SIG-M5 treated with dmso at 0.1 percent for 504 hours (cell line): ENCODE measurements at regions not wholly inside any gene's neighbourhood (a gene's known extent, or its start where the extent isn't known, plus 50 kb on each side); places are given as distances from the start of the nearest gene placed in this dataset.
"Not testable (repeated sequence)": the region's sequence is repeated elsewhere in the genome, so short reads cannot be mapped to it uniquely, and the experiment has no call there.

Source experiments
- DNase-seq: peaks from one replicate; lab custom pipeline; 2025; ENCODE audit not compliant: unreplicated experiment; lab: John Stamatoyannopoulos, UW

- DNase-seq = not testable (repeated sequence)
Observed at GRCh38 chr5:165411532-165411931, 1906.1 kb downstream of the MAT2B start.

- DNase-seq = no peak
Observed at GRCh38 chr5:165420493-165420892, 1915.1 kb downstream of the MAT2B start.

- no peak for DNase-seq
Observed at GRCh38 chr5:165423697-165424299, 1918.4 kb downstream of the MAT2B start.

- no peak for DNase-seq
Observed at GRCh38 chr5:165425594-165425993, 1920.2 kb downstream of the MAT2B start.

- no peak for DNase-seq
Observed at GRCh38 chr5:165448753-165449152, 1943.3 kb downstream of the MAT2B start.

DNA sequence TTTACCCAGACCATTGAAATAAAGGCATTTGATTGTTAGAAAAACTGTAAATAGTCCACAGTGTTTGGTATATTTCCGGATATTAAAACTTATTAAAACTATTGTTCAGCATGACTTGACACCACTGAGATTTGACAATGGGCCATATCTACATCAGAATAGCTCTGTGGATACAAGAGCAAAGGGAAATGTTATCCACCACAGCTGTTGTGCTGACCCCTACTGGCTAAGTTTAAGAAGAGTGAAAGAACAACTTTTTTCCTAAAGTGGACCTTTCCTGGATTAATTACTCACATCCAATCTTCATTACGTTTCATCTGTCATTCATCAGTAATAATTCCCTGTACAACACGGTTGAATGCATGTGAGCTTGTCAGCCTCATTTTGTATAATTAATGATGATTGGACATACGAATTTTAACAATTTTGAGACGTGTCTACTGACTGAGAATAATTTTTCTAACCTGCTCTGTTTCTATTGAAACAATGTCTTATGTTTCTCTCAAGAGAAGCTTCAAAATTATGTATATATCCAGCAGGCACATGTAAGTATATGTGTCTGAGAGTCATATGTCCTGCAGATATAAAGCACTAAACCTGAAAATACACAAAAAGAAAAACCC lies 1952.6 kb downstream of the MAT2B start:
- peak; percentile 71 for DNase-seq

DNA sequence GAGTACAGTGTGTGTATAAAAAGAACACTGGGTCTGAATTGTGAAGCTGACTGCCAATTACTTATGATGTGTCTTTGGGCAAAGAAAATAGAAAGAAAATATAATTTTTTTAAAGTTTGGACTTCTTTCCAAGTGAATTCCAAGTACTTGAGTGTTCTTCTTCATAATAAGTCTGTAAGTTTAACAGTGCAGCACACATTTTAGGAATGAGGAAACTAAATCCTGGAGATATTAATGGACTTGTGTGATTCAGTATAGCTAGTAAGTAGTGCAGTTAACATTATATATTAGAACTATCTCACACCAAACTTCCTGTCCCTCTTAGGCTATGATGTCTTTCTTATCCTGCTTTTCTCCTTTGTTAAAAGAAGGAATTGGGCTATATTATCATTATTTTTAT lies 1953.8 kb downstream of the MAT2B start:
- DNase-seq = no peak

DNA sequence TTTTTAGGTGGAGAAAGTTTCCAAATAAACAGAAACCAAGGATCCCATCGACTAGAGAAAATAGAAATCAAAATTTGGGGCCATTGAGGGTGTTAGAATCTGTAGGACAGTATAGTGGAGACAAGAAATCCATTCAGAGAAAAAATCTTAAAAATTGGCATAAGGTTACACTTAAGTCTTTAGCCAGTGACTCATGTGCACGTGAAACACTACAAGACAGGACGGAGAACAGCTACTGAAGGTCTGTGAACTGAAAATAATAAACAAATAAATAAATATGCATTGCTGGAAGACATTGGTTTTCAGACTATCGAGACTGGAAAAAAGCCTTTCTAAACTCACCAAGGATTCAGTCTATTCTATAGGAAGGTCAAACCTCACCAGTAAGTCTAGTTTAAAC lies 1955.5 kb downstream of the MAT2B start:
- DNase-seq = no peak

DNA sequence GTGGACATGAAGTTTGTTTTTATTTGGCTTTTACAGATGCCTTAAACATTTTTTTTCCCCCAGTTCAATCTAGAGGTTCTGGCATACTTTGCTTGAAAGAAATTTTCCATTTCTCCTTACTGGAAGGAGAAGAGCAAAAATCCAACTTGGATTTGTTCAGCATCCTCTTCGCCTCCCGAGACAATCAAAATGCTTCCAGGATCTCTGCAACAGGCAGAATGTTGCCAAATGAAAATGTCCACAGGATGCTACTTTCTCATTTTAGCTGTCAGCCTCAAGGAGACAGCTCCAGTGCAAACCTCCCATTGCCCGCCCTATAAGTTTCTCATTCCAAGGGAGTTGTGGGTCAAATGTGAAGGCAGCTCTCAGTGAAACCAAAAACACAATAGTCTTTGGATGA lies 1972.1 kb downstream of the MAT2B start:
- no peak for DNase-seq

- peak; percentile 19 for DNase-seq
Observed at GRCh38 chr5:165495829-165496380, 1990.5 kb downstream of the MAT2B start.

- peak; percentile 44 for DNase-seq
Observed at GRCh38 chr5:165497707-165498106, 1992.3 kb downstream of the MAT2B start.

DNA sequence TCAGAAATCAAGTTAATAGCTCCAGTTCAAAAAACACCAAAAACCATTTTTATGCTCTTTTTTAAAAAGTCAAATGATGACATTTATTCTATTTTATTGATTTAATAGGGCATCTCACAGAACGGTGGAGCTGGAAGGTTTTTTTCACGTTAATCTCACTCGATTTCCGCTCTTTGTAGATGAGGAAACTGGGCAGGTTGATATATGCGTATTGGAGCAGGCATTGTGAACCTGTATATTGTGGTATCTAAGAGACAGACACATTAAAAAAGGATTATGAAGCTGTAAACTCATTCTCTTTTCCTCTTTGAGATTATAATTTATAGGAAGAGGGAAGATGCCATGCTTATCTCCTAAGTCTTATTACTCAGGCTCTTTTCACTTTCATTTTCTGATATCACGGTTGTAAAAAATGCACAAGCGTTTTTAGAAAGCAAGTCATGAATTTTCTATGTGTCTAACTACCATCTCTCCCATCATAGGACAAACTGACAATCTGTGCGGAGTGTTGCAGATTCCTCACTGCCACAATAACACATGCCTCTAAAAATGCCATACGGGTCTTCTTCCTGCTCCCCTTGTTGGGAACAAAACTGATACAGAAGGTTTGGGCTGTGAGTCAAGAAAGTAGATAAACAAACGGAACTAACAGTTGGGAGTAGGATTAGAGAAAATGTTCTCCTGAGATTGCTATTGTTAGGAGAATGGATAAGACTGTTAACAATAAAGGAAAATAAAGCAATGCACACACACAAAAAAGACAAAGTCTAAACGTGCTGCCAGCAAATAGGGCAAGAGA lies 1997.7 kb downstream of the MAT2B start:
- DNase-seq = no peak

DNA sequence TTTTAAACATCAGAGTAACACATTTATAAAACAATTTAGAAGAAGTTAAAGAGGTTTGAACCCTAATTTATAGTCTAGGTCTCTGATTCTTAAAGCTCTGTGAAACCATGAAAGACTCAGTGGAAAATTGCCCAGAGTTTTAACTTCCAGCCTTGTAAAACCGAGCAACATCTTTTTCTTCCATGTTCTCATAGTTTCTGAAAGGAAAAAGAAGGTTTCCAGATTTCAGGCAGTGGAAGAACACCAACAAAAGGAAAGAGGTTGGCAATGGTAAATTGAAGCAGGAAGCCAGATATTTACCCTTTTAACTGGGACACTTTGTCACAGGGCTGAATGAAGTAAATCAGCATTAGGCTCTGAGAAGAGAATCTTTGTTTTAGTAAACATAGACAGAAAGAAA lies 1999.3 kb downstream of the MAT2B start:
- no peak for DNase-seq

GRCh38 chr5:165508286-165508685 lies 2002.9 kb downstream of the MAT2B start:
- no peak for DNase-seq

GRCh38 chr5:165508861-165509260 lies 2003.4 kb downstream of the MAT2B start:
- DNase-seq = no peak

GRCh38 chr5:165521816-165522610 lies 2016.6 kb downstream of the MAT2B start:
- DNase-seq = no peak

DNA sequence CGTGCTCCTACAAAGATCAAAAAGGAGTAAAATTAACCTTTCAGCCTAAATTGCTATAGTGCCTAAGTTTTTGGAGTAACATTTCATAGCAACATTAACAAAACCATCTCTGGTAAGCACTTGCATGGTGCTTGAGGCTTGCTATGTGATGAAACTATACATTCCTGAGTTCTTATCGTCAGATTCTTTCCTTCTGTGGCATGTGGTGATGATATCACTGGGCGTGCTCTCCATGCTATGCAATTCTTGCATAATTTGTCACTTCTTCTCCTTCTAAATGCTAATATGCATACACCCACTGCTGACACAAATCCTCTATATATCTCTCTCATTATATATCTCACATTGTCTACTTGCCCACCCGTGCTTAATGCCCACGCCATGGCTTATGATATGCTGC lies 2019.9 kb downstream of the MAT2B start:
- DNase-seq = peak; percentile 26

- DNase-seq = no peak
Observed at GRCh38 chr5:165526357-165526756, 2020.9 kb downstream of the MAT2B start.

DNA sequence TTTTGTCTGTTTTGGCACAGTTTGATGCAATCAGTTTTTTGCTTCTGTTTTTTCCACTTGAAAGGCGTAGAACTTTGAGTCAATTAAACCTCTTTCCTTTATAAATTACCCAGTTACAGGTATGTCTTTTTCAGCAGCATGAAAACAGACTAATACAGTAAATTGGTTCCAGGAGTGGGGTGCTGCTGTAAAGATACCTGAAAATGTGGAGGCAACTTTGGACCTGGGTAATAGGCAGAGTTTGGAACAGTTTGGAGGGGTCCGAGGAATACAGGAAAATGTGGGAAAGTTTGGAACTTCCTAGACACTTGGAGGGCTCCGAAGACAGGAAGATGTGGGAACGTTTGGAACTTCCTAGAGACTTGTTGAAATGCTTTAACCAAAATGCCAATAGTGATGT lies 2022.2 kb downstream of the MAT2B start:
- DNase-seq = no peak

DNA sequence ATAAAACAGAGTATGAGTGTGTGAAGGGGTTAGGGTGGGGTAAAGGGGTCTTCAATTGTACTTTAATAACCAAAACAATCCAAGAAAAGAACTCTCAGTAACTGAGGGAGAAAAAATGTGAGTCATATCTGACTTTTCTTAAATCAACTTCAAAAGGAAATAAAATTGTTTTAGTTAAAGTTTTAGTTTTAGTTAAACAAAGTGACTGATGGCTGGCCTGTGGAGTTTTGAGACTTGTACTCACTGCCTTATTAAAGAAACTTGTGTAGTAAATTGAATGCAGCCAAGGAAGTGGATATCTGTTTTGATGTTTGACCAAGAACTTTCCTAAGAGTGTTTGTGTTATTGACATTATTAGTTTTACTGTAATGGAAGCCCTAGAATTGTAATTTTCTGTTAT lies 2032.6 kb downstream of the MAT2B start:
- DNase-seq = no peak

DNA sequence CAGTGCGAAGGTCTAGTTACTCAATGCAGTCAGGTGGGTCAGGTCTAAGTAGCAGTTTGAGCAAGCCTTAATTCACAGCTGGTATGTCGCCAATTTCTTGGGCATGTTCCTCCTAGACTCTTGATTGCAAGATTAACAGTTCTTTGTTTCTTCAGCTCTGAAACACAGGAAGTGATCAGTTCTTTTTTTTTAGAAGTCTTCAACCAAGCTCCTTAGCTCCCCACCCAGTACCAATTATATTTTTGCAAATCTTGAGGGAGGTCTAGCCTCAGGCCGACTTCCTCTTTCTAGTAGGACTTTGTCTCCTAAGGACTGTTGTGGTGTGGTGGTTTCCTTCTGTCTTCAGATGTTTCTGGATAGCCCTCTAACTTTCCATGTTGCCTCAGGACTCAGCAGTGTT lies 2054.2 kb downstream of the MAT2B start:
- DNase-seq = peak; percentile 98
